ENCODE measurements at regions not wholly inside any gene's neighbourhood (a gene's known extent, or its start where the extent isn't known, plus 50 kb on each side); places are given as distances from the start of the nearest gene placed in this dataset.

DNA sequence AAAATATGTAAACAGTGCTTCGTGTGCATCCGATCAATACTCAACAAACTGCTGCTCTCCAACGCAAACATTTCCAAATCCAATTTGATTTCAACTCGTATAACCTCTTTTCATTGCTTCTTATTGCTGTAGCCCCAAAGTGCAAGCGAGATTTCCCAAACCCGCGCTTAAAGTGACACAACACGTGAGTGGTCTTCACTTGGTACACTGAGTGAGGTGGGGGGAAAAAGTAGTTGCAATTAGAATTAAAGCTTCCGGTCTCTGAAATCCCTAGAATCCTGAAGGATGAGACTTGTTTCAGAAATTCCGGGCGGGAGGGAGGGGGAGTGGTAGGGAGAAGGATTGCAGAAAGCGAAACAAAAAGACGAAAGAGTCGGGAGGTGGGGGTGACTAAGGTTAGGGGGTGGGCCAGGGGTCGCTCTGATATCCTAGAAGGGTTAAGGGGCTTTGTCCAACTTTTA lies 387.5 kb downstream of the BCAT1 start:
- no peak for TF ChIP-seq POLR2A (IDR thresholded peaks at IDR 0.05; ENCODE audit: extremely low read depth, insufficient read length)
- TF ChIP-seq, protein P1, sequence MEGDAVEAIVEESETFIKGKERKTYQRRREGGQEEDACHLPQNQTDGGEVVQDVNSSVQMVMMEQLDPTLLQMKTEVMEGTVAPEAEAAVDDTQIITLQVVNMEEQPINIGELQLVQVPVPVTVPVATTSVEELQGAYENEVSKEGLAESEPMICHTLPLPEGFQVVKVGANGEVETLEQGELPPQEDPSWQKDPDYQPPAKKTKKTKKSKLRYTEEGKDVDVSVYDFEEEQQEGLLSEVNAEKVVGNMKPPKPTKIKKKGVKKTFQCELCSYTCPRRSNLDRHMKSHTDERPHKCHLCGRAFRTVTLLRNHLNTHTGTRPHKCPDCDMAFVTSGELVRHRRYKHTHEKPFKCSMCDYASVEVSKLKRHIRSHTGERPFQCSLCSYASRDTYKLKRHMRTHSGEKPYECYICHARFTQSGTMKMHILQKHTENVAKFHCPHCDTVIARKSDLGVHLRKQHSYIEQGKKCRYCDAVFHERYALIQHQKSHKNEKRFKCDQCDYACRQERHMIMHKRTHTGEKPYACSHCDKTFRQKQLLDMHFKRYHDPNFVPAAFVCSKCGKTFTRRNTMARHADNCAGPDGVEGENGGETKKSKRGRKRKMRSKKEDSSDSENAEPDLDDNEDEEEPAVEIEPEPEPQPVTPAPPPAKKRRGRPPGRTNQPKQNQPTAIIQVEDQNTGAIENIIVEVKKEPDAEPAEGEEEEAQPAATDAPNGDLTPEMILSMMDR (IDR thresholded peaks at IDR 0.05; ENCODE audit: low read depth, low read length), result no peak

Data from NB4 (cell line).